ENCODE measurements at regions not wholly inside any gene's neighbourhood (a gene's known extent, or its start where the extent isn't known, plus 50 kb on each side); places are given as distances from the start of the nearest gene placed in this dataset.

- TF ChIP-seq CTCF (IDR thresholded peaks at IDR 0.05; ENCODE audit: control extremely low read depth in 1 of 3, insufficient read depth in 1 of 3, low read depth in 1 of 3, low read length in 3 of 3) (no peak), CREB1 (IDR thresholded peaks at IDR 0.05) (no peak), GABPA (IDR thresholded peaks at IDR 0.05; ENCODE audit: borderline replicate concordance, insufficient read depth, low read length) (no peak), FOSL1 (IDR thresholded peaks at IDR 0.05; ENCODE audit: insufficient read depth, low read depth, low read length) (no peak), POLR2AphosphoS5 (IDR thresholded peaks at IDR 0.05; ENCODE audit: low read depth, low read length) (no peak), ATF2 (IDR thresholded peaks at IDR 0.05; ENCODE audit: low read length) (no peak), EP300 (IDR thresholded peaks at IDR 0.05; ENCODE audit: borderline replicate concordance in 1 of 2, low read depth in 2 of 2, low read length in 2 of 2) (no peak), POLR2A (IDR thresholded peaks at IDR 0.05; ENCODE audit: control extremely low read depth in 1 of 2, low read depth in 2 of 2, low read length in 2 of 2) (no peak), NRF1 (IDR thresholded peaks at IDR 0.05; ENCODE audit: low read depth, low read length) (no peak), KDM5A (IDR thresholded peaks at IDR 0.05; ENCODE audit: low read length) (no peak)
These were observed 250.8 kb downstream of the CDH26 start for GRCh38 chr20:60209048-60209447.

Measured in H1 (cell line).